Body of pancreas (tissue), 4 donors: ENCODE measurements at regions not wholly inside any gene's neighbourhood (a gene's known extent, or its start where the extent isn't known, plus 50 kb on each side); places are given as distances from the start of the nearest gene placed in this dataset.

Source experiments
- ATAC-seq: fragments of 150-250 bp; one replicate; pipeline ENCODE4 v1.9.1; 2016
- DNase-seq, 4 donors: peaks; one replicate each; pipeline ENCODE4 v3.0.0-alpha.2; 2019
- H3K27ac ChIP-seq, 4 donors: fragments of 200-600 bp; sonication (generic); 1 replicate in 3 of 4; 2 replicates in 1 of 4; pipeline versions ENCODE4 v1.5.1 to v1.6.1; 2016 to 2019; ENCODE audit warnings: mild to moderate bottlenecking in 1 of 4, mixed read lengths in 1 of 4, moderate library complexity in 1 of 4
- H3K27me3 ChIP-seq, 2 donors: fragments of 200-600 bp; sonication (generic); one replicate each; pipeline ENCODE4 v1.6.0; 2016; ENCODE audit warnings: mild to moderate bottlenecking in 1 of 2
- H3K36me3 ChIP-seq, 2 donors: fragments of 200-600 bp; sonication (generic); replicated peaks in 1 of 2; 2 replicates each; pipeline ENCODE4 v1.5.1; 2016; ENCODE audit warnings: low read depth in 2 of 2; ENCODE audit not compliant: insufficient read depth in 1 of 2
- H3K4me1 ChIP-seq: fragments of 200-600 bp; sonication (generic); one replicate; pipeline ENCODE4 v1.6.0; 2016
- H3K4me3 ChIP-seq, 2 donors: fragments of 200-600 bp; sonication (generic); 1 replicate in 1 of 2; 2 replicates in 1 of 2; pipeline ENCODE4 v1.5.1; 2016 to 2019
- H3K9me3 ChIP-seq, 3 donors: fragments of 200-600 bp; sonication (generic); 1 replicate in 2 of 3; 2 replicates in 1 of 3; pipeline ENCODE4 v1.5.1; 2016
- POLR2A ChIP-seq, 3 donors: fragments of 450-650 bp; IDR thresholded peaks; one replicate each; pipeline ENCODE4 v1.6.1; 2016; ENCODE audit warnings: antibody characterized with exemption in 3 of 3, mild to moderate bottlenecking in 2 of 3
- WGBS, 2 donors: methylation state at CpG; one replicate each; pipeline ENCODE4 v1.1.5; 2017; 5-methylcytosine and 5-hydroxymethylcytosine counted together
- intact Hi-C: fragments of 100-400 bp; cut with DNase I; formaldehyde crosslinking; loops from one replicate; pipeline ENCODE4 v1.15.1; 2023
- TF ChIP-seq, protein P1 (sequence below), 7 experiments: fragments of 450-650 bp in 4 of 7; fragments of 200-600 bp in 3 of 7; sonication (generic) in 3 of 7; IDR thresholded peaks; one replicate each; pipeline ENCODE4 v1.5.1; 2016 to 2019; ENCODE audit warnings: antibody characterized with exemption in 7 of 7

DNA sequence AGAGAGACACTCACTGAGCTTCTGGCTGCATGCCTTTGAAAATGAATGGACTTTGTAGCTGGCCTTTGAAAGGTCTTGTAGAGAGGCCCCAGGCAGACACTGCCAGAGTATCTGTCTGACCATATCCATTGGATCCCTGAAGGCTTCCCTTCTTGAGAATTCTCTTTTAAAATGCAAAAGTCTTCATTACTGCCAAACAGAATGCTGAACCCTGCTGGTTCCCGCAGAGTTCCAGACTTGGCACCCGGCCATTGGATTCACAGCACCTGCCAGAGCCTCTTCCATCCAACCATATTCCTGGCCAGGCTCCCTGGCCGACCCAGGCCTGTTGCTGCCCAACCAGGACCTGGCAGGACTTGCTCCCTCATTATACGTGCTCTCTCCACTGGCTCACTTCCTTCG is 182.5 kb downstream of the GXYLT1 start:
- DNase-seq (peak in 3 of 4 donors; percentile 6 to 20 (median 14)), ATAC-seq (no peak)
- Histone ChIP-seq H3K4me3 (no peak overlapping the region), H3K36me3 (no peaks in the 10 kb centered on the region), H3K4me1 (no peaks in the 10 kb centered on the region), H3K27ac (no peak overlapping the region), H3K27me3 (no peaks in the 10 kb centered on the region), H3K9me3 (no peaks in the 10 kb centered on the region)
- TF ChIP-seq POLR2A (IDR thresholded peaks at IDR 0.05), result no peak
- TF ChIP-seq, protein P1, sequence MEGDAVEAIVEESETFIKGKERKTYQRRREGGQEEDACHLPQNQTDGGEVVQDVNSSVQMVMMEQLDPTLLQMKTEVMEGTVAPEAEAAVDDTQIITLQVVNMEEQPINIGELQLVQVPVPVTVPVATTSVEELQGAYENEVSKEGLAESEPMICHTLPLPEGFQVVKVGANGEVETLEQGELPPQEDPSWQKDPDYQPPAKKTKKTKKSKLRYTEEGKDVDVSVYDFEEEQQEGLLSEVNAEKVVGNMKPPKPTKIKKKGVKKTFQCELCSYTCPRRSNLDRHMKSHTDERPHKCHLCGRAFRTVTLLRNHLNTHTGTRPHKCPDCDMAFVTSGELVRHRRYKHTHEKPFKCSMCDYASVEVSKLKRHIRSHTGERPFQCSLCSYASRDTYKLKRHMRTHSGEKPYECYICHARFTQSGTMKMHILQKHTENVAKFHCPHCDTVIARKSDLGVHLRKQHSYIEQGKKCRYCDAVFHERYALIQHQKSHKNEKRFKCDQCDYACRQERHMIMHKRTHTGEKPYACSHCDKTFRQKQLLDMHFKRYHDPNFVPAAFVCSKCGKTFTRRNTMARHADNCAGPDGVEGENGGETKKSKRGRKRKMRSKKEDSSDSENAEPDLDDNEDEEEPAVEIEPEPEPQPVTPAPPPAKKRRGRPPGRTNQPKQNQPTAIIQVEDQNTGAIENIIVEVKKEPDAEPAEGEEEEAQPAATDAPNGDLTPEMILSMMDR (IDR thresholded peaks at IDR 0.05), result no peak
- intact Hi-C loops, result no loop called here
- WGBS, 2 donors, result 60 to 66% methylated on average over 4 to 5 of the region's 5 CpGs

DNA sequence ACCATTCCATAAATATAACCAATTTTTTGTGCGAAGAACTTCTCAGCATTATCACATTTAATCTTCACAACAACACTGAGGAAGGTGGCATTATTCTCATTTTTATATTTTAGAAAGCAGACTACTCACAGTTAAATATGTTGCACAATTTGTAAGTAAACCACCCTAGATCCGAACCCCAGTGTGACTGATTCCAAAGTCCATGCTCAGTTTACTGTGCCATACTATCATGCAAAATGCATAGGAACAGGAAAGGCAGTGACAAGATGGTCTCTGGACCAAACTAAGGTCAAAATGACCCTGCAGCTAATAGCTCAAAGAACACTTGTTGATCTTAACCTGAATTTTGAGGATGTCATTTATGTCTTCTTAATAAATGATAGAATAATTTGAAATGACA is 185.4 kb downstream of the GXYLT1 start:
- no peaks in the 10 kb centered on the region for H3K36me3 ChIP-seq
- DNase-seq, result no peak
- intact Hi-C loops, result no loop called here
- H3K4me1 ChIP-seq, result no peaks in the 10 kb centered on the region
- H3K9me3 ChIP-seq, result no peaks in the 10 kb centered on the region
- ATAC-seq, result no peak
- no peaks in the 10 kb centered on the region for H3K27me3 ChIP-seq
- WGBS, 2 donors, result 42 to 61% methylated on average over 2 of the region's 2 CpGs
- TF ChIP-seq POLR2A (IDR thresholded peaks at IDR 0.05), result no peak
- TF ChIP-seq, protein P1 (IDR thresholded peaks at IDR 0.05), result no peak
- H3K27ac ChIP-seq, result no peak overlapping the region
- no peak overlapping the region for H3K4me3 ChIP-seq

DNA sequence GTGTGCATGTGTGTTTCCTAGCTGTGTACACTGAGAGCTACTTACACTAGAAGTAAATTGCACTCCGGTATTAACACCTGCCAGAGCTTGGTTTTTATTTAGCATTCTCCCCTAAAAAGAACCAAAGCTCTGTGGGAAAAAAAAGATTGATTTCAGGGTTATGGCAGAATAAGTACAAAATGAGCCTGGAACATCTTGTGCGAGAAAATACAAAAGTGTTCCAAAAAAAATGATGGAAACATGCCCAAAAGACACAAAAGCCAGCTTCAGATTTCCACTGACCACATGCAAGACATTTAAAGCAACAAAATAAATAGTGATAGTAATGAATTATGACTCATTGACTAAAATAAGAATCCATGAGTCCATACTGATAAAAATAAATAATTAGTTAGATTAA is 188.3 kb downstream of the GXYLT1 start:
- TF ChIP-seq, protein P1 (IDR thresholded peaks at IDR 0.05), result no peak
- no peak for TF ChIP-seq POLR2A (IDR thresholded peaks at IDR 0.05)
- Histone ChIP-seq H3K36me3 (no peaks in the 10 kb centered on the region), H3K4me3 (no peak overlapping the region), H3K4me1 (no peaks in the 10 kb centered on the region), H3K9me3 (no peaks in the 10 kb centered on the region), H3K27ac (no peak overlapping the region), H3K27me3 (no peaks in the 10 kb centered on the region)
- no peak for ATAC-seq
- WGBS, 2 donors, result 43 to 48% methylated on average over 2 of the region's 2 CpGs
- DNase-seq, result no peak
- intact Hi-C loops, result no loop called here

DNA sequence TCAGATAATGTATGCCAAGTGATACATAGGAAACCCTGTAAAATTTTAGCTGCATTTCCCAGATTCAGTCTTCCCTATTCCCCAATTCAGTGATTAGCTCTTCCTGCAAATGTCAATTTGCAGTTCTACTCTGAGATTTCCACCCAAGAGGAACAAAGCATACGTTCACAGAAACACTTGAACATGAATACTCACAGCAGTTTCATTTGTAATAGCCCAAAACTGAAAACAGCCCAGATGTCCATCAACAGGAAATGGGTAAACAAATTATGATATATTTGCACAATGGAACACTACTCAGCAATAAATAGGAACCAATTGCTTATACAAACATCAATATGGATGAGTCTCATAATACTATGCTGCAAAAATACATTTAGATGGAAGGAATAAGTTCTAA is 194.2 kb downstream of the GXYLT1 start:
- WGBS, 2 donors, result 0 to 19% methylated on average over 1 of the region's 1 CpG
- Histone ChIP-seq H3K9me3 (peaks cover 0 to 16% (median 0%) of the 10 kb centered on the region in 3 donors), H3K4me3 (no peak overlapping the region), H3K27me3 (no peaks in the 10 kb centered on the region), H3K36me3 (no peaks in the 10 kb centered on the region), H3K4me1 (no peaks in the 10 kb centered on the region), H3K27ac (no peak overlapping the region)
- DNase-seq, result no peak
- TF ChIP-seq POLR2A (IDR thresholded peaks at IDR 0.05), result no peak
- TF ChIP-seq, protein P1 (IDR thresholded peaks at IDR 0.05), result no peak
- no peak for ATAC-seq
- intact Hi-C loops, result no loop called here

DNA sequence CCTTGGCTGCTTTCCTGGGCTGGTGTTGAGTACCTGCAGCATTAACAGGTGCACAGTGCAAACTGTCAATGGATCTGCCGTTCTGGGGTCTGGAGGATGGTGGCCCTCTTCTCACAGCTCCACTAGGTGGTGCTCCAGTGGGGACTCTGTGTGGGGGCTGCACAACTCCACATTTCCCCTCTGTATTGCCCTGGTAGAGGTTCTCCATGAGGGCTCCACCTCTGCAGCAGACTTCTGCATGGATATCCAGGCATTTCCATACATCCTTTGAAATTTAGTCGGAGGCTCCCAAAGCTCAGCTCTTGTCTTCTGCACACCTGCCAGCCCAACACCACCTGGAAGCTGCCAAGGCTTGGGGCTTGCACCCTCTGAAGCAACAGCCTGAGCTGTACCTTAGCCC is 198.6 kb downstream of the GXYLT1 start:
- H3K4me1 ChIP-seq, result peaks cover 6% of the 10 kb centered on the region
- 77 to 100% methylated on average over 1 to 2 of the region's 2 CpGs for WGBS, 2 donors
- no peaks in the 10 kb centered on the region for H3K27me3 ChIP-seq
- ATAC-seq (no peak), DNase-seq (no peak)
- H3K27ac ChIP-seq, result no peak overlapping the region
- peaks cover 0 to 16% (median 0%) of the 10 kb centered on the region in 3 donors for H3K9me3 ChIP-seq
- intact Hi-C loops, result no loop called here
- H3K36me3 ChIP-seq, result no peaks in the 10 kb centered on the region
- no peak for TF ChIP-seq POLR2A (IDR thresholded peaks at IDR 0.05)
- TF ChIP-seq, protein P1 (IDR thresholded peaks at IDR 0.05), result no peak
- no peak overlapping the region for H3K4me3 ChIP-seq
